Fibroblast of lung (primary cell): ENCODE measurements at regions not wholly inside any gene's neighbourhood (a gene's known extent, or its start where the extent isn't known, plus 50 kb on each side); places are given as distances from the start of the nearest gene placed in this dataset.

Source experiments
- CTCF ChIP-seq, 2 donors: IDR thresholded peaks in 1 of 2; conservative IDR thresholded peaks in 1 of 2; 1 replicate in 1 of 2; 2 replicates in 1 of 2; pipeline ENCODE4 v1.5.1; 2011 to 2012; ENCODE audit warnings: low read length in 2 of 2, control low read depth in 1 of 2, inconsistent platforms in 1 of 2, low read depth in 1 of 2, mild to moderate bottlenecking in 1 of 2
- EZH2 ChIP-seq: IDR thresholded peaks from 2 replicates; pipeline ENCODE4 v1.5.1; 2012; ENCODE audit warnings: low read length, control low read depth, mild to moderate bottlenecking; ENCODE audit errors: missing control alignments

- TF ChIP-seq EZH2: no peak
- TF ChIP-seq CTCF (conservative IDR thresholded peaks at IDR 0.05 in 1 of 2, IDR thresholded peaks at IDR 0.05 in 1 of 2; ENCODE audit: low read depth in 1 of 2, low read length in 2 of 2): no peak
Measured at GRCh38 chr2:107729440-107729839, 97.3 kb upstream of the RGPD4 start.
